ENCODE measurements at regions not wholly inside any gene's neighbourhood (a gene's known extent, or its start where the extent isn't known, plus 50 kb on each side); places are given as distances from the start of the nearest gene placed in this dataset.

- intact Hi-C loops (cut with DNase I) = no loop called here
- TF ChIP-seq, protein P1, sequence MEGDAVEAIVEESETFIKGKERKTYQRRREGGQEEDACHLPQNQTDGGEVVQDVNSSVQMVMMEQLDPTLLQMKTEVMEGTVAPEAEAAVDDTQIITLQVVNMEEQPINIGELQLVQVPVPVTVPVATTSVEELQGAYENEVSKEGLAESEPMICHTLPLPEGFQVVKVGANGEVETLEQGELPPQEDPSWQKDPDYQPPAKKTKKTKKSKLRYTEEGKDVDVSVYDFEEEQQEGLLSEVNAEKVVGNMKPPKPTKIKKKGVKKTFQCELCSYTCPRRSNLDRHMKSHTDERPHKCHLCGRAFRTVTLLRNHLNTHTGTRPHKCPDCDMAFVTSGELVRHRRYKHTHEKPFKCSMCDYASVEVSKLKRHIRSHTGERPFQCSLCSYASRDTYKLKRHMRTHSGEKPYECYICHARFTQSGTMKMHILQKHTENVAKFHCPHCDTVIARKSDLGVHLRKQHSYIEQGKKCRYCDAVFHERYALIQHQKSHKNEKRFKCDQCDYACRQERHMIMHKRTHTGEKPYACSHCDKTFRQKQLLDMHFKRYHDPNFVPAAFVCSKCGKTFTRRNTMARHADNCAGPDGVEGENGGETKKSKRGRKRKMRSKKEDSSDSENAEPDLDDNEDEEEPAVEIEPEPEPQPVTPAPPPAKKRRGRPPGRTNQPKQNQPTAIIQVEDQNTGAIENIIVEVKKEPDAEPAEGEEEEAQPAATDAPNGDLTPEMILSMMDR (IDR thresholded peaks at IDR 0.05) = no peak
- Histone ChIP-seq H3K4me1 (no peaks in the 10 kb centered on the region), H3K27me3 (no peaks in the 10 kb centered on the region), H3K4me3 (no peak overlapping the region), H3K27ac (no peak overlapping the region), H3K36me3 (no peaks in the 10 kb centered on the region), H3K9me3 (peaks cover 0 to 26% of the 10 kb centered on the region in 2 donors)
- ATAC-seq (no peak), DNase-seq (no peak)
Measured at GRCh38 chr2:128914320-128914719, 595.7 kb upstream of the HS6ST1 start.

DNA sequence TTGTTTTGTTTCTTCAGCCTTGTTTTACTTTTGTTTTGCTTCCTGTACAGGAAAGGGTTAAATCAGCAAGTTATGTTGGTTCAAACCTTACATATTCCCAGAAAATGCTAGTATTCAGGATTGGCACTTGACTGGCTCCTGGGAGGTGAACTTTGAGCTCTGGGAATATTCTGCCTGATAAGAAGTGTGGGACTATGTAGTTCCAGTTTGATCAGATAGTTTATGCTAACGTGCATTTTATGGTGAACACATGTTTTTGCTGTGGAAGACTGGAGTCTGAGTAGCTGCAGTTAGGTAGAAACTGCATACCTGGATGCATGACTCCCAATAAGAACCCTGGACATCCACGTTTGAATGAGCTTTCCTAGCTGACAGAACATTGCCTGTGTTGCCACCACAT, 603.1 kb upstream of the HS6ST1 start:
- no peak for DNase-seq
- Histone ChIP-seq H3K4me3 (no peak overlapping the region), H3K36me3 (no peaks in the 10 kb centered on the region), H3K27ac (no peak overlapping the region), H3K4me1 (no peaks in the 10 kb centered on the region), H3K9me3 (peaks cover 0 to 12% of the 10 kb centered on the region in 2 donors), H3K27me3 (no peaks in the 10 kb centered on the region)
- TF ChIP-seq, protein P1 (IDR thresholded peaks at IDR 0.05) = no peak
- intact Hi-C loops (cut with DNase I) = no loop called here
- ATAC-seq = no peak

- Histone ChIP-seq H3K4me1 (no peaks in the 10 kb centered on the region), H3K4me3 (no peak overlapping the region), H3K27me3 (no peaks in the 10 kb centered on the region), H3K9me3 (peaks cover 0 to 12% of the 10 kb centered on the region in 2 donors), H3K27ac (no peak overlapping the region), H3K36me3 (no peaks in the 10 kb centered on the region)
- TF ChIP-seq, protein P1 (IDR thresholded peaks at IDR 0.05) = no peak
- no peak for DNase-seq
- ATAC-seq = no peak
- intact Hi-C loops (cut with DNase I) = no loop called here
Measured at GRCh38 chr2:128922154-128922553, 603.5 kb upstream of the HS6ST1 start.

DNA sequence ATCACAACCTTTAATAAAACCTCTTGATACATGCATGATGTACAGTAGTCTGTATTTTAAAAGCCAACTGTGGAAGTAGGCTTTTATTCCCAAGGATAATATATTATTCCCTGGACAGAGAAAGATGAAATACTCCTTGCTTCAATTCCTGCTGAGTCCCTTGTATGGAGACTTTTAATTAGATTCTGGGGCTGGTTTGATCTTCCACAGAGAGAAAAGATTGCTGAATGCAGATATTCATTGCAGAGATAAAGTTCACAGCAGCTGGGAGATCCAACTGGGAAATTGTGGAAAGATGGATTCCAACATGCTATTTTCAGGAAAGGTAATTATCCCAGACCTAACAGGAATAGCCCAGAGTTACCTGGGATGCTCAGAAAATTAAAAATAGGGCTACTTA, 607.0 kb upstream of the HS6ST1 start:
- H3K4me1 ChIP-seq = no peaks in the 10 kb centered on the region
- no peaks in the 10 kb centered on the region for H3K27me3 ChIP-seq
- TF ChIP-seq, protein P1 (IDR thresholded peaks at IDR 0.05) = no peak
- H3K4me3 ChIP-seq = no peak overlapping the region
- no peak overlapping the region for H3K27ac ChIP-seq
- ATAC-seq (no peak), DNase-seq (no peak)
- H3K9me3 ChIP-seq = peaks cover 0 to 10% of the 10 kb centered on the region in 2 donors
- intact Hi-C loops (cut with DNase I) = no loop called here
- H3K36me3 ChIP-seq = no peaks in the 10 kb centered on the region

DNA sequence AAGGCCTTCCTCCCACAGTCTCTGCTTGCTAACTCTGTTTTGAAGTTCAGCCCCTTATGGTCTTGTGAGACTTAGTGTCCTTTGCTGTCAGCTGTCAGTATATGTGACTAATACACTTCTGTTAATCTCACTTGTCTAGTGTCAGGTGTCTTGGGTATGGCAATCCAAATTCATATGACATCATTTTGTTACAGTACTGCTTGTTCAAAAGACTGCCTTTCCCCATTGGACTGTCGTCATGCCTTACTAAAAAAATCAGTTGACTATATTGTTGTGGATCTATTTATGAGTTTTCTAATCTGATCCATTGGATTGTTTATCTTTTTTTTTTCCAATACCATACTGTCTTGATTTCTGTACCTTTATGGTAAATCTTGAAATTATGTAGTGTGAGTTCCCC, 611.4 kb upstream of the HS6ST1 start:
- intact Hi-C loops (cut with DNase I) = no loop called here
- no peak for ATAC-seq
- H3K4me1 ChIP-seq = no peaks in the 10 kb centered on the region
- peaks cover 0 to 10% of the 10 kb centered on the region in 2 donors for H3K9me3 ChIP-seq
- H3K27me3 ChIP-seq = no peaks in the 10 kb centered on the region
- no peak for DNase-seq
- no peaks in the 10 kb centered on the region for H3K36me3 ChIP-seq
- H3K27ac ChIP-seq = no peak overlapping the region
- TF ChIP-seq, protein P1 (IDR thresholded peaks at IDR 0.05) = no peak
- H3K4me3 ChIP-seq = no peak overlapping the region
